PC-9 (cell line): ENCODE measurements at regions not wholly inside any gene's neighbourhood (a gene's known extent, or its start where the extent isn't known, plus 50 kb on each side); places are given as distances from the start of the nearest gene placed in this dataset.

ENCODE experiments used
- BruUV-seq: library from RNA; stranded (reverse); fragments of 400-500 nt; replicated peaks from 2 replicates; lab custom pipeline; 2021; lab: Mats Ljungman, UMichigan
- CTCF ChIA-PET: fragments of 300-600 bp; sonication (Branson Sonifier 250); formaldehyde crosslinking; loops from one replicate; lab custom pipeline; 2022; ENCODE audit warnings: antibody characterized with exemption; lab: Charles Lee
- POLR2A ChIA-PET: fragments of 300-600 bp; sonication (Branson Sonifier 250); formaldehyde crosslinking; loops from one replicate; lab custom pipeline; 2022; ENCODE audit warnings: antibody characterized with exemption; ENCODE audit not compliant: unreplicated experiment; lab: Charles Lee
- DNase-seq, 2 experiments: peaks; one replicate each; pipeline versions ENCODE4 v3.0.0 to v3.0.0-alpha.2; 2015 to 2022; ENCODE audit warnings: mixed read lengths in 1 of 2
- H2AFZ ChIP-seq: fragments of 200-600 bp; sonication (generic); 2 replicates; pipeline ENCODE4 v1.8.1; 2017; ENCODE audit warnings: antibody characterized with exemption
- H3F3A ChIP-seq: fragments of 200-600 bp; sonication (generic); 2 replicates; pipeline ENCODE4 v1.8.1; 2017; ENCODE audit warnings: antibody characterized with exemption, mild to moderate bottlenecking, low read depth; ENCODE audit not compliant: insufficient read depth
- H3K27ac ChIP-seq: fragments of 200-600 bp; sonication (generic); 2 replicates; pipeline ENCODE4 v1.6.1; 2016; ENCODE audit warnings: mixed run types
- H3K27me3 ChIP-seq: fragments of 200-600 bp; sonication (generic); 2 replicates; pipeline ENCODE4 v1.6.1; 2016; ENCODE audit warnings: low read depth, mixed run types; ENCODE audit not compliant: insufficient read depth
- H3K36me3 ChIP-seq: fragments of 200-600 bp; sonication (generic); 2 replicates; pipeline ENCODE4 v1.6.1; 2016; ENCODE audit warnings: low read depth, mixed run types
- H3K4me1 ChIP-seq: fragments of 200-600 bp; sonication (generic); replicated peaks from 2 replicates; pipeline ENCODE4 v1.6.1; 2016; ENCODE audit warnings: mixed run types; ENCODE audit not compliant: insufficient read depth
- H3K4me2 ChIP-seq: fragments of 200-600 bp; sonication (generic); 2 replicates; pipeline ENCODE4 v1.6.1; 2017; ENCODE audit warnings: mixed run types
- H3K4me3 ChIP-seq: fragments of 200-600 bp; sonication (generic); 2 replicates; pipeline ENCODE4 v1.6.1; 2016; ENCODE audit warnings: mixed run types
- H3K79me2 ChIP-seq: fragments of 200-600 bp; sonication (generic); 2 replicates; pipeline ENCODE4 v1.6.1; 2017; ENCODE audit warnings: low read depth, mixed run types
- H3K9me2 ChIP-seq: fragments of 200-600 bp; sonication (generic); 2 replicates; pipeline ENCODE4 v1.8.1; 2017; ENCODE audit warnings: mild to moderate bottlenecking; ENCODE audit not compliant: insufficient read depth
- H3K9me3 ChIP-seq: fragments of 200-600 bp; sonication (generic); 2 replicates; pipeline ENCODE4 v1.8.1; 2016; ENCODE audit warnings: low read depth; ENCODE audit not compliant: insufficient read depth
- H4K20me1 ChIP-seq: fragments of 200-600 bp; sonication (generic); 2 replicates; pipeline ENCODE4 v1.8.1; 2017; ENCODE audit not compliant: insufficient read depth
- CTCF ChIP-seq: fragments of 200-600 bp; sonication (generic); conservative IDR thresholded peaks from 2 replicates; pipeline ENCODE4 v1.6.1; 2017; ENCODE audit warnings: mixed run types, antibody characterized with exemption, mild to moderate bottlenecking, moderate library complexity
- EZH2 ChIP-seq: fragments of 200-600 bp; sonication (generic); IDR thresholded peaks from 2 replicates; pipeline ENCODE4 v1.8.0; 2017; ENCODE audit warnings: antibody characterized with exemption, low read depth
- intact Hi-C: fragments of 100-400 bp; cut with micrococcal nuclease; formaldehyde crosslinking; loops from one replicate; pipeline ENCODE4 v1.10.0; 2022; ENCODE audit not compliant: unreplicated experiment

DNA sequence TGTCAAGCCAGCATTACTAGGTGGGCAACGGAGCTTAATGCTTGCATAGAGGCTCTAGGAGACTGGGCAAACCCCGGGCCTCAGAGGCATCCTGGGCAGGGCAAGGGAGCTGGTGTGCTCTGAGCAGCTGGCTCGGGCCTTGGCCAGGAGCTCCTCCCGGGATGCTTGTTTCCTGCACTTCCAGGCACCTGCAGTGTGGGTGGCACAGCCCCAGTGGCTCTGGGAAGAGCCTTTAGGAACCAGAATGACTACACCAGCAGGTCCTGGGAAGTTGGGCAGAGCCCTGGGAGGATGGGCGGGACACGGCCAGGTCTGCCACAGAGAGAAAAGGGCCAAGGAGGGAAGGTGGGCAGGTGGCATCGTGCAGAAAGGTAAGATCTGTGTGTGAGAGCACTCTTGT is 80.4 kb upstream of the CD93 start:
- Histone ChIP-seq H3K4me3 (no peak overlapping the region), H3K4me2 (no peak overlapping the region), H3K36me3 (no peaks in the 10 kb centered on the region), H3K79me2 (no peaks in the 10 kb centered on the region), H3K4me1 (no peaks in the 10 kb centered on the region), H3K9me2 (no peaks in the 10 kb centered on the region), H3K27me3 (no peaks in the 10 kb centered on the region), H3F3A (no peaks in the 10 kb centered on the region), H3K9me3 (no peaks in the 10 kb centered on the region), H4K20me1 (no peaks in the 10 kb centered on the region), H3K27ac (no peak overlapping the region), H2AFZ (no peak overlapping the region)
- ChIA-PET POLR2A (no interaction called here), CTCF (interaction anchor here (1.3 kb wide), 1 partner anchor 115 kb away, joined by 3 read pairs; no protein-coding TSS in a partner anchor)
- intact Hi-C loops, result no loop called here
- BruUV-seq, result no TSS peak
- DNase-seq, result no peak
- TF ChIP-seq EZH2 (no peak), CTCF (no peak)

- Histone ChIP-seq H2AFZ (no peak overlapping the region), H3K36me3 (no peaks in the 10 kb centered on the region), H3K4me2 (no peak overlapping the region), H4K20me1 (no peaks in the 10 kb centered on the region), H3K9me2 (no peaks in the 10 kb centered on the region), H3K27me3 (no peaks in the 10 kb centered on the region), H3K9me3 (no peaks in the 10 kb centered on the region), H3K27ac (no peak overlapping the region), H3F3A (no peaks in the 10 kb centered on the region), H3K4me3 (no peak overlapping the region), H3K4me1 (0 out of 2 replicates have a peak, but pooled peaks cover 3% of the 10 kb centered on the region), H3K79me2 (no peaks in the 10 kb centered on the region)
- no peak for DNase-seq
- BruUV-seq, result no TSS peak
- ChIA-PET POLR2A (no interaction called here), CTCF (interaction anchor here (1.3 kb wide), 1 partner anchor 114 kb away, joined by 3 read pairs; no protein-coding TSS in a partner anchor)
- intact Hi-C loops, result no loop called here
- TF ChIP-seq CTCF (no peak), EZH2 (no peak)
These were observed 79.8 kb upstream of the CD93 start for GRCh38 chr20:23165964-23166363.

DNA sequence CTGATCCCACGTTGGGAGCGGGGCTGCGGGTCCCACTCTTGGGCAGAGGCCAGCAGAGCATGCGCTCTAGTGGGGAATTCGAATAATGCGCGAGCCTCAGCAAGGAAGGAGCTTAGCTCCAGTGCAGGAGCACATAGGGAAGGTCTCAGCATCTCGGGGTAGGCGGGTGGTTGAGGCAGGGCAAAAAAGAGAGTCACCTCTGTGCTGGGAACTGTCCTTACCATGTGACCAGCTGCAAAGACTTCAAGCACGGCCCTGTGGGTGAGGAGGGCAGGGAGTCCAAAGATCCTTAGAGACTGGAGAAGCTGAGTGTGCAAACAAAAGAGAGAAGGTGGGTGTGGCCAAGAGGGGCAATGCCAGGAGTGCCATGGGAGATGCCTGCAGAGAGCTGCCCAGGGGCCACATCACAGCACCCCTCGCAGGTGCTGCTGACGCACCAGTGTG is 79.2 kb upstream of the CD93 start:
- ChIA-PET POLR2A (no interaction called here), CTCF (interaction anchor here (1.3 kb wide), 1 partner anchor 114 kb away, joined by 3 read pairs; no protein-coding TSS in a partner anchor)
- H2AFZ ChIP-seq, result no peak overlapping the region
- no peak overlapping the region for H3K27ac ChIP-seq
- no peak for DNase-seq
- peaks cover 9% of the 10 kb centered on the region for H3K4me1 ChIP-seq
- no peak overlapping the region for H3K4me3 ChIP-seq
- H3K27me3 ChIP-seq, result no peaks in the 10 kb centered on the region
- no peaks in the 10 kb centered on the region for H4K20me1 ChIP-seq
- no peaks in the 10 kb centered on the region for H3K9me3 ChIP-seq
- no peak overlapping the region for H3K4me2 ChIP-seq
- intact Hi-C loops, result no loop called here
- no peaks in the 10 kb centered on the region for H3K36me3 ChIP-seq
- no peaks in the 10 kb centered on the region for H3K79me2 ChIP-seq
- BruUV-seq, result no TSS peak
- H3F3A ChIP-seq, result no peaks in the 10 kb centered on the region
- no peaks in the 10 kb centered on the region for H3K9me2 ChIP-seq
- TF ChIP-seq EZH2 (no peak), CTCF (no peak)
